ENCODE measurements at regions not wholly inside any gene's neighbourhood (a gene's known extent, or its start where the extent isn't known, plus 50 kb on each side); places are given as distances from the start of the nearest gene placed in this dataset.

DNA sequence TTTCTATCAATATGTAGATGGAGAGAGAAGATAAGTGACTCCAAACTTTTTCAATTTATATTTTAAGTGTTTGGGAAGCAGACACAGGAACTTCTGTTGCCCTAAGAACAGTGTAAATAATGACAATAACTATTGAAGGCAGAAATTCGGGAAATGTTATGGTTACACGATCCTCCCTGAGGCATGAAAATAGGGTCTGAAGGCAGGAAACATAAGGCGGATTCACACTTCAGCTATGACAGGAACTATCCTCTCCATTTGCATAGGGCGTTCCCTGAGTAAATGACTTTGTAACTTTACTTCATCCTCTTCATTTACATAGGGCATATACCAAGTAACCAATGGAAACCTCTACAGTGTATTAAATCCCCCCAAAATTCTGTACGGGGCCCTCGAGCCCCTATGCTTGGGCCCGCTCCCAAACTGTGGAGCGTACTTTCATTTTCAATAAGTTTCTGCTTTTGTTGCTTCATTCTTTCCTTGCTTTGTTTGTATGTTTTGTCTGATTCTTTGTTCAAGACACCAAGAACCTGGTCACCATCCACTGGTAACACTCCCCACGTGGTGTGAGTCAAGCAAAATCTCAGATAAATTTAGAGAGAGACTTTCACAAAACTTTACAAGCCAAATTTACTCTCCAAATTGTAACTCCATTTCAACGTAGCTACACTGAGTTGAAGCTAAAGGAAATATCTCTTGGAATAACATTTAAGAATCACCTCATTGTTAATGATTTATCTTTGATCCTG is 2504.3 kb downstream of the ARAP2 start:
- Histone ChIP-seq H4K8ac (ENCODE audit: extremely low read depth, insufficient read depth, low read length) (no peak overlapping the region), H3K4me1 (replicated peaks in 1 of 4; ENCODE audit: control insufficient read depth in 3 of 4, insufficient read depth in 4 of 4, low read length in 3 of 4) (no peaks in the 10 kb centered on the region), H3K23ac (ENCODE audit: insufficient read length) (no peak overlapping the region), H3K18ac (ENCODE audit: extremely low read depth, low read length) (no peak overlapping the region), H3K9ac (replicated peaks in 1 of 4; ENCODE audit: extremely low read depth in 1 of 4, low read depth in 3 of 4, low read length in 3 of 4) (no peak overlapping the region), H2BK12ac (ENCODE audit: low read depth, low read length) (no peak overlapping the region), H2BK15ac (ENCODE audit: low read length) (no peak overlapping the region), H4K91ac (replicated peaks; ENCODE audit: insufficient read length, low read length) (no peak overlapping the region), H4K5ac (ENCODE audit: insufficient read length, low read depth, low read length) (no peak overlapping the region), H3K36me3 (ENCODE audit: control insufficient read depth in 2 of 4, insufficient read depth in 4 of 4, low read length in 3 of 4) (no peaks in the 10 kb centered on the region), H4K20me1 (replicated peaks in 1 of 2; ENCODE audit: control insufficient read depth in 1 of 2, insufficient read depth in 2 of 2, low read length in 2 of 2) (no peaks in the 10 kb centered on the region), H3K27ac (ENCODE audit: low read depth, low read length) (no peak overlapping the region), H2AFZ (ENCODE audit: low read length) (no peak overlapping the region), H2AK5ac (ENCODE audit: low read depth, low read length) (no peak overlapping the region), H2BK5ac (ENCODE audit: low read depth, low read length) (no peak overlapping the region), H3K79me2 (ENCODE audit: control insufficient read depth in 1 of 2, insufficient read depth in 2 of 2, low read length in 2 of 2) (no peaks in the 10 kb centered on the region), H3K56ac (replicated peaks; ENCODE audit: insufficient read length, low read depth, low read length) (no peak overlapping the region), H2BK20ac (ENCODE audit: low read length) (no peak overlapping the region), H2BK120ac (replicated peaks; ENCODE audit: low read depth, low read length) (no peak overlapping the region), H3K9me3 (ENCODE audit: insufficient read depth in 2 of 2, low read depth in 1 of 2, low read length in 1 of 2) (peaks cover 0 to 3% of the 10 kb centered on the region in 2 experiments; a peak in 1 of 4 replicates), H3K23me2 (ENCODE audit: low read depth, low read length) (no peaks in the 10 kb centered on the region), H3K4me3 (ENCODE audit: extremely low read depth in 1 of 4, insufficient read depth in 2 of 4, low read depth in 3 of 4, low read length in 4 of 4) (no peak overlapping the region), H3K27me3 (replicated peaks in 1 of 4; ENCODE audit: control insufficient read depth in 3 of 4, extremely low read depth in 1 of 4, insufficient read depth in 3 of 4, low read length in 3 of 4) (no peaks in the 10 kb centered on the region), H3K79me1 (ENCODE audit: low read depth, low read length) (no peaks in the 10 kb centered on the region), H3K4me2 (ENCODE audit: insufficient read depth in 1 of 2, low read depth in 2 of 2, low read length in 2 of 2) (no peak overlapping the region), H3K14ac (ENCODE audit: insufficient read length) (no peak overlapping the region), H3K4ac (replicated peaks; ENCODE audit: insufficient read length, low read depth, low read length) (no peak overlapping the region)
- FAIRE-seq: no peak
- no peak for DNase-seq (ENCODE audit: low read depth in 1 of 2, low spot score in 2 of 2)
- CTCF ChIA-PET (ENCODE audit: partially characterized antibody): no interaction called here
- WGBS, 2 experiments (ENCODE audit: extremely low coverage in 1 of 2, insufficient coverage in 1 of 2, insufficient read length in 1 of 2, insufficient replicate concordance in 2 of 2, low coverage in 1 of 2, low lambda C conversion rate in 2 of 2, missing lambda C conversion rate in 1 of 2): 94% methylated on average over 10 of the region's 10 CpGs; no CpG with 5 or more reads in 1 of the 2 experiments
- POLR2A ChIA-PET (ENCODE audit: partially characterized antibody): no interaction called here
- TF ChIP-seq PHF8 (conservative IDR thresholded peaks at IDR 0.05; ENCODE audit: low read depth, low read length) (no peak), SP4 (IDR thresholded peaks at IDR 0.05; ENCODE audit: low read length) (no peak), TEAD4 (IDR thresholded peaks at IDR 0.05; ENCODE audit: low read depth, low read length) (no peak), CTBP2 (IDR thresholded peaks at IDR 0.05; ENCODE audit: borderline replicate concordance, insufficient read depth, insufficient read length, low read length) (no peak), RAD21 (IDR thresholded peaks at IDR 0.05 in 1 of 2, conservative IDR thresholded peaks at IDR 0.05 in 1 of 2; ENCODE audit: low read depth in 2 of 2, low read length in 2 of 2) (no peak), CEBPB (IDR thresholded peaks at IDR 0.05; ENCODE audit: low read depth, low read length) (no peak), JUN (IDR thresholded peaks at IDR 0.05; ENCODE audit: low read depth, low read length) (no peak), ASH2L (IDR thresholded peaks at IDR 0.05; ENCODE audit: low read length) (no peak), BACH1 (IDR thresholded peaks at IDR 0.05; ENCODE audit: low read length) (no peak), SUZ12 (IDR thresholded peaks at IDR 0.05; ENCODE audit: low read length) (no peak), RNF2 (IDR thresholded peaks at IDR 0.05; ENCODE audit: borderline replicate concordance, low read depth, low read length, missing control alignments, poor library complexity, severe bottlenecking) (no peak)
